T-cell (primary cell): ENCODE measurements at regions not wholly inside any gene's neighbourhood (a gene's known extent, or its start where the extent isn't known, plus 50 kb on each side); places are given as distances from the start of the nearest gene placed in this dataset.

Experiments
- ATAC-seq, 4 experiments: fragments of 200-7000 bp in 3 of 4; fragments of 150-1000 bp in 1 of 4; cut with Tn5 transposase; replicated peaks in 1 of 4; 1 replicate in 3 of 4; 2 replicates in 1 of 4; pipeline ENCODE4 v1.10.0; 2021; ENCODE audit warnings: moderate library complexity in 3 of 4, mild to moderate bottlenecking in 2 of 4, moderate number of reproducible peaks in 1 of 4
- CTCF ChIA-PET, 2 donors: fragments of 300-600 bp; sonication (Branson Sonifier 250); formaldehyde crosslinking; loops; one replicate each; lab custom pipeline; 2022; ENCODE audit warnings: antibody characterized with exemption in 2 of 2; lab: Charles Lee
- POLR2A ChIA-PET, 2 donors: fragments of 300-600 bp; sonication (Branson Sonifier 250); formaldehyde crosslinking; loops; one replicate each; lab custom pipeline; 2022; ENCODE audit warnings: antibody characterized with exemption in 2 of 2; lab: Charles Lee
- DNase-seq, 35 experiments: peaks; one replicate each; pipeline versions ENCODE4 v3.0.0 to v3.0.0-alpha.2; 2013 to 2023
- H3K27ac ChIP-seq: one replicate; pipeline ENCODE4 v1.5.1; 2013; ENCODE audit warnings: low read length
- H3K27me3 ChIP-seq, 2 experiments: replicated peaks in 1 of 2; 1 replicate in 1 of 2; 2 replicates in 1 of 2; pipeline versions ENCODE4 v1.6.1 to v1.7.0; 2013; ENCODE audit warnings: low read length in 1 of 2, mixed read lengths in 1 of 2; ENCODE audit not compliant: control insufficient read depth in 2 of 2, insufficient read depth in 2 of 2; ENCODE audit errors: extremely low read depth in 1 of 2
- H3K36me3 ChIP-seq, 2 donors: 1 replicate in 1 of 2; 2 replicates in 1 of 2; pipeline versions ENCODE4 v1.6.1 to v1.7.0; 2013; ENCODE audit warnings: low read length in 1 of 2; ENCODE audit not compliant: control insufficient read depth in 2 of 2, insufficient read depth in 1 of 2; ENCODE audit errors: extremely low read depth in 1 of 2
- H3K4me1 ChIP-seq, 2 experiments: 1 replicate in 1 of 2; 2 replicates in 1 of 2; pipeline versions ENCODE4 v1.6.1 to v1.7.0; 2013; ENCODE audit warnings: low read length in 2 of 2, mixed read lengths in 1 of 2; ENCODE audit not compliant: insufficient read depth in 2 of 2, control insufficient read depth in 1 of 2; ENCODE audit errors: extremely low read depth in 1 of 2
- H3K4me3 ChIP-seq, 2 donors: 1 replicate in 1 of 2; 2 replicates in 1 of 2; pipeline versions ENCODE4 v1.5.1 to v1.7.0; 2013; ENCODE audit warnings: mild to moderate bottlenecking in 2 of 2, low read length in 1 of 2, moderate library complexity in 1 of 2; ENCODE audit not compliant: control insufficient read depth in 1 of 2; ENCODE audit errors: extremely low read depth in 1 of 2
- H3K9me3 ChIP-seq: 2 replicates; pipeline ENCODE4 v1.7.0; 2013
- H3K27ac Mint-ChIP-seq, 2 donors: one replicate each; pipeline ENCODE4 v1.8.0; 2020 to 2021; ENCODE audit warnings: mild to moderate bottlenecking in 2 of 2, mixed read lengths in 2 of 2
- H3K27me3 Mint-ChIP-seq, 2 donors: one replicate each; pipeline ENCODE4 v1.8.0; 2021 to 2022; ENCODE audit warnings: mixed read lengths in 2 of 2
- H3K36me3 Mint-ChIP-seq: one replicate; pipeline ENCODE4 v1.8.0; 2021; ENCODE audit warnings: mixed read lengths
- H3K4me1 Mint-ChIP-seq, 3 donors: one replicate each; pipeline ENCODE4 v1.8.0; 2020 to 2022; ENCODE audit warnings: mixed read lengths in 3 of 3, mild to moderate bottlenecking in 1 of 3
- H3K4me3 Mint-ChIP-seq, 3 donors: one replicate each; pipeline ENCODE4 v1.8.0; 2020 to 2022; ENCODE audit warnings: mild to moderate bottlenecking in 3 of 3, mixed read lengths in 3 of 3, moderate library complexity in 3 of 3
- H3K9me3 Mint-ChIP-seq, 3 donors: one replicate each; pipeline ENCODE4 v1.8.0; 2020 to 2022; ENCODE audit warnings: mixed read lengths in 3 of 3
- WGBS: methylation state at CpG from one replicate; pipeline ENCODE4 v1.1.5; 2013; ENCODE audit warnings: missing lambda C conversion rate; ENCODE audit not compliant: insufficient coverage; 5-methylcytosine and 5-hydroxymethylcytosine counted together

DNA sequence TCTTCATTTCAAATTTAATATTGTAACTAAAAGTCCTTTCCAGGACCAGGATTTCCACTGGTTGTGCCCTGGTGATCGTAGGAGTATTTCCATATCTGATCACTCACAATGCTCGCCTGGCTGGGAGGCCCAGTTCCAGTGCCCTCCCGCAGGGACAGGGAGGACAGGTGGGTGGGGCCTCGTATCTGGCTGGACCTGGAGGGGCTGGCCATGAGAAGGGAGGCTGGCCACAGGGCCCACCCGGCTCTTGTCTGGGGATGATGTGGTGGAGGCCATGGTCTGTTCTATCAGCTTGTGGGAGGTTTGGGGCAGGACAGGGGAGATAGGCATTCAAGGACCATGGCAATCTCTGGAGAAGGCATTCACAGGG lies 286.4 kb downstream of the GADD45G start:
- H3K27me3 Mint-ChIP-seq: peaks cover 0 to under 1% of the 10 kb centered on the region in 2 donors
- no peaks in the 10 kb centered on the region for H3K36me3 ChIP-seq
- no peaks in the 10 kb centered on the region for H3K9me3 Mint-ChIP-seq
- H3K4me1 ChIP-seq: no peaks in the 10 kb centered on the region
- H3K27ac Mint-ChIP-seq: no peak overlapping the region
- no peak overlapping the region for H3K4me3 Mint-ChIP-seq
- no peaks in the 10 kb centered on the region for H3K36me3 Mint-ChIP-seq
- H3K4me3 ChIP-seq: no peak overlapping the region
- H3K4me1 Mint-ChIP-seq: no peaks in the 10 kb centered on the region
- no peak overlapping the region for H3K27ac ChIP-seq
- ChIA-PET CTCF (interaction anchor here in 1 of 2 donors (0.5 kb wide), 1 partner anchor 340 kb away, joined by 4 read pairs; no protein-coding TSS in a partner anchor), POLR2A (no interaction called here)
- DNase-seq: no peak
- H3K27me3 ChIP-seq: no peaks in the 10 kb centered on the region
- ATAC-seq: no peak
- no peaks in the 10 kb centered on the region for H3K9me3 ChIP-seq
- 82% methylated on average over 3 of the region's 5 CpGs for WGBS

GRCh38 chr9:89891591-89892304 lies 286.9 kb downstream of the GADD45G start:
- Histone ChIP-seq H3K27ac (no peak overlapping the region), H3K27me3 (peaks cover 0 to 1% of the 10 kb centered on the region in 2 experiments), H3K36me3 (no peaks in the 10 kb centered on the region), H3K4me3 (no peak overlapping the region), H3K4me1 (no peaks in the 10 kb centered on the region), H3K9me3 (no peaks in the 10 kb centered on the region)
- ChIA-PET CTCF (interaction anchor here in 1 of 2 donors (0.5 kb wide), 1 partner anchor 341 kb away, joined by 4 read pairs; no protein-coding TSS in a partner anchor), POLR2A (interaction anchor here in 1 of 2 donors (0.5 kb wide), 1 partner anchor 284 kb away, joined by 4 read pairs; no protein-coding TSS in a partner anchor)
- DNase-seq (no peak), ATAC-seq (no peak)
- no peaks in the 10 kb centered on the region for H3K36me3 Mint-ChIP-seq
- 97% methylated on average over 4 of the region's 6 CpGs for WGBS
- no peaks in the 10 kb centered on the region for H3K4me1 Mint-ChIP-seq
- no peak overlapping the region for H3K27ac Mint-ChIP-seq
- no peaks in the 10 kb centered on the region for H3K9me3 Mint-ChIP-seq
- H3K27me3 Mint-ChIP-seq: peaks cover 0 to 3% of the 10 kb centered on the region in 2 donors
- H3K4me3 Mint-ChIP-seq: no peak overlapping the region

DNA sequence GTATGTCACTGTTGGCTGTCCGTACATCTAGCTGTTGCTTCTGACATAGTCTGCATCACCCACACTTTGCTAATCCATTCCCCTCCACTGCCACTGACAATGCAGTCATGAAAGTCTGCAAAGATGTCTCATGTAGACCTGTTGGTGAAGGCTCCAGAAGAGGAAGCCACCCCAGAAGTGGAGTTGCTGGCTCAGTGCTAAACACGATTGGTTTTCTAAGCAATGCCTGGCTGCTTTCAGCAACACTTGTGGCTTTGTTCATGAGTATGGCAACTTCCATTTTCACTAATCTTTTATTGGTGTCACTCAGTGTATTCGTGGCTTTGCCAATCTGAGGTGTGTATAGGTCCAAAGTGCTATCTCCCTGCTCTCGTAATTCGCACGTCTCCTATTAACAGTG lies 288.1 kb downstream of the GADD45G start:
- Histone ChIP-seq H3K36me3 (no peaks in the 10 kb centered on the region), H3K9me3 (no peaks in the 10 kb centered on the region), H3K4me1 (no peaks in the 10 kb centered on the region), H3K27me3 (peaks cover 0 to 7% of the 10 kb centered on the region in 2 experiments), H3K4me3 (no peak overlapping the region), H3K27ac (no peak overlapping the region)
- H3K4me1 Mint-ChIP-seq: no peaks in the 10 kb centered on the region
- no peak overlapping the region for H3K4me3 Mint-ChIP-seq
- ChIA-PET CTCF (no interaction called here), POLR2A (no interaction called here)
- H3K27ac Mint-ChIP-seq: no peak overlapping the region
- no peaks in the 10 kb centered on the region for H3K9me3 Mint-ChIP-seq
- ATAC-seq (no peak), DNase-seq (no peak)
- H3K36me3 Mint-ChIP-seq: no peaks in the 10 kb centered on the region
- 20% methylated on average over 1 of the region's 6 CpGs for WGBS
- H3K27me3 Mint-ChIP-seq: peaks cover 3 to 9% of the 10 kb centered on the region in 2 donors

DNA sequence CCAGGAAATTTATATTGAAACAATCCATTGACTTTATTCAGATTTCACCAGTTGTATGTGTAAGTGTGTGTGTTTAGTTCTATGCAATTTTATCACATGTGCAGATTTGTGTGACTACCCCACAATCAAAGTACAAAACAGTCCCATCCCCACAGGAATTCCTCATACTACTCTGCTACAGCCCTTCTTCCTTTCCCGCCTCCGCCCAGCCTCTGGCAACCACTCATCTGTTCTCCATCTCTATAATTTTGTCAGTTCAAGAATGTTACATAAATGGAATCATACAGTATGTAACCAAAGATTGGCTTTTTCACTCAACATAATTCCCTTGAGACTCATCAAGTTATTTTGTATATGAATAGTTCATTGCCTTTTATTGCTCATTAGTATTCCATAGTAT lies 289.1 kb downstream of the GADD45G start:
- no peaks in the 10 kb centered on the region for H3K36me3 ChIP-seq
- no peak overlapping the region for H3K27ac ChIP-seq
- H3K27me3 ChIP-seq: peaks cover 0 to 7% of the 10 kb centered on the region in 2 experiments
- H3K27ac Mint-ChIP-seq: no peak overlapping the region
- H3K27me3 Mint-ChIP-seq: peaks cover 3 to 10% of the 10 kb centered on the region in 2 donors
- ChIA-PET CTCF (no interaction called here), POLR2A (interaction anchor here in 1 of 2 donors (0.6 kb wide), 1 partner anchor 203 kb away, joined by 3 read pairs; no protein-coding TSS in a partner anchor)
- H3K4me1 Mint-ChIP-seq: no peaks in the 10 kb centered on the region
- DNase-seq (no peak), ATAC-seq (no peak)
- no peaks in the 10 kb centered on the region for H3K4me1 ChIP-seq
- no peaks in the 10 kb centered on the region for H3K9me3 Mint-ChIP-seq
- WGBS: no CpG with 5 or more reads among the region's 2 CpGs
- H3K4me3 ChIP-seq: no peak overlapping the region
- H3K9me3 ChIP-seq: no peaks in the 10 kb centered on the region
- no peaks in the 10 kb centered on the region for H3K36me3 Mint-ChIP-seq
- H3K4me3 Mint-ChIP-seq: no peak overlapping the region

DNA sequence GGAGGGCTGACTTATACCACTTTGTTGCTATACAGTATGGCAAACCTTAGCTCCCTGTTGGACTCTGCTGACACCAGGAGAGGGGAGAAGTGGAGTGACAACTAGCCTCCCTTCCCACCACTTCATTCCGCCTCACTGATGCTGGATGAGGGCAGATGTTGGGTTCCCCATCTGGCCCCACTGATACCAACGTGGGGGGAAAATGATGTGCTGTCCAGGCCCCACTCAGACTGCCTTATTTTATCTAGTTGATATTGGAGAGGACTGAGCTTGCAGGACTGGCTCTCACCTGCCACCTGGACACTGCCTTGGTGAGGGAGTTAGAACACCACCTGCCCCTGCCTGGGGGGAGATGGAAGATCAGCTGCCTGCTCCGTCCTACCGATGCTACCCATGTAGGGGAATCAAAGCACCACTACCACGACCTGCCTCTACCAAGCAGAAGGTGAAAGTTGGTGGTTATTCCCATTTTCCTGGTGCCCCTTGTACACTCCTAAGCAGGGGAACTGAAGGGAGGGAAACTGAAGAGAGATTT lies 292.1 kb downstream of the GADD45G start:
- no peak for ATAC-seq
- H3K4me3 Mint-ChIP-seq: no peak overlapping the region
- no peak overlapping the region for H3K4me3 ChIP-seq
- H3K9me3 ChIP-seq: no peaks in the 10 kb centered on the region
- POLR2A ChIA-PET: no interaction called here
- no peak overlapping the region for H3K27ac Mint-ChIP-seq
- WGBS: no CpG with 5 or more reads among the region's 5 CpGs
- no peaks in the 10 kb centered on the region for H3K36me3 ChIP-seq
- peaks cover 0 to 7% of the 10 kb centered on the region in 2 experiments for H3K27me3 ChIP-seq
- CTCF ChIA-PET: no interaction called here
- no peak overlapping the region for H3K27ac ChIP-seq
- H3K9me3 Mint-ChIP-seq: no peaks in the 10 kb centered on the region
- no peaks in the 10 kb centered on the region for H3K4me1 ChIP-seq
- peaks cover 2% of the 10 kb centered on the region for H3K36me3 Mint-ChIP-seq
- H3K27me3 Mint-ChIP-seq: peaks cover 26 to 27% of the 10 kb centered on the region in 2 donors
- no peak for DNase-seq
- no peaks in the 10 kb centered on the region for H3K4me1 Mint-ChIP-seq

- Histone ChIP-seq H3K4me3 (no peak overlapping the region), H3K27me3 (peaks cover 0 to 10% of the 10 kb centered on the region in 2 experiments), H3K9me3 (no peaks in the 10 kb centered on the region), H3K36me3 (no peaks in the 10 kb centered on the region), H3K4me1 (no peaks in the 10 kb centered on the region), H3K27ac (no peak overlapping the region)
- no peak for DNase-seq
- Mint-ChIP-seq H3K4me1 (no peaks in the 10 kb centered on the region), H3K27me3 (peaks cover 35 to 37% of the 10 kb centered on the region in 2 donors), H3K27ac (no peak overlapping the region), H3K9me3 (no peaks in the 10 kb centered on the region), H3K36me3 (peaks cover 2% of the 10 kb centered on the region), H3K4me3 (no peak overlapping the region)
- ATAC-seq: no peak
- WGBS: 90% methylated on average over 1 of the region's 3 CpGs
- ChIA-PET POLR2A (no interaction called here), CTCF (no interaction called here)
Observed at GRCh38 chr9:89899573-89899972, 294.8 kb downstream of the GADD45G start.
